ENCODE measurements at regions not wholly inside any gene's neighbourhood (a gene's known extent, or its start where the extent isn't known, plus 50 kb on each side); places are given as distances from the start of the nearest gene placed in this dataset.

- no peak for TF ChIP-seq CTCF (IDR thresholded peaks at IDR 0.05)
- TF ChIP-seq EP300 (IDR thresholded peaks at IDR 0.05), result no peak
- TF ChIP-seq POLR2A (IDR thresholded peaks at IDR 0.05), result no peak
Observed at GRCh38 chr18:78635093-78635800, 344.4 kb upstream of the SALL3 start.
